ENCODE measurements at regions not wholly inside any gene's neighbourhood (a gene's known extent, or its start where the extent isn't known, plus 50 kb on each side); places are given as distances from the start of the nearest gene placed in this dataset.

GRCh38 chr4:124965497-124965891, 253.0 kb upstream of the ANKRD50 start:
- TF ChIP-seq POLR2A (IDR thresholded peaks at IDR 0.05) (no peak), CTCF (IDR thresholded peaks at IDR 0.05) (no peak)

Data from lower leg skin (tissue), 3 donors.